Upper lobe of left lung (tissue), 4 donors: ENCODE measurements at regions not wholly inside any gene's neighbourhood (a gene's known extent, or its start where the extent isn't known, plus 50 kb on each side); places are given as distances from the start of the nearest gene placed in this dataset.

ENCODE experiments used
- EP300 ChIP-seq, 4 donors: sonication (generic); formaldehyde crosslinking; IDR thresholded peaks; one replicate each; pipeline ENCODE4 v1.5.1; 2017; ENCODE audit warnings: antibody characterized with exemption in 4 of 4, control low read depth in 2 of 4
- POLR2A ChIP-seq, 4 donors: fragments of 450-650 bp; IDR thresholded peaks; one replicate each; pipeline ENCODE4 v1.5.1; 2016 to 2017; ENCODE audit warnings: antibody characterized with exemption in 4 of 4, mild to moderate bottlenecking in 2 of 4
- POLR2AphosphoS5 ChIP-seq, 2 donors: sonication (generic); formaldehyde crosslinking; IDR thresholded peaks; one replicate each; pipeline ENCODE4 v1.5.1; 2017; ENCODE audit warnings: antibody characterized with exemption in 2 of 2
- TF ChIP-seq, protein P1 (sequence below), 6 experiments: fragments of 450-650 bp in 4 of 6; fragments of 200-600 bp in 2 of 6; sonication (generic) in 2 of 6; IDR thresholded peaks; one replicate each; pipeline ENCODE4 v1.5.1; 2016 to 2019; ENCODE audit warnings: antibody characterized with exemption in 6 of 6

DNA sequence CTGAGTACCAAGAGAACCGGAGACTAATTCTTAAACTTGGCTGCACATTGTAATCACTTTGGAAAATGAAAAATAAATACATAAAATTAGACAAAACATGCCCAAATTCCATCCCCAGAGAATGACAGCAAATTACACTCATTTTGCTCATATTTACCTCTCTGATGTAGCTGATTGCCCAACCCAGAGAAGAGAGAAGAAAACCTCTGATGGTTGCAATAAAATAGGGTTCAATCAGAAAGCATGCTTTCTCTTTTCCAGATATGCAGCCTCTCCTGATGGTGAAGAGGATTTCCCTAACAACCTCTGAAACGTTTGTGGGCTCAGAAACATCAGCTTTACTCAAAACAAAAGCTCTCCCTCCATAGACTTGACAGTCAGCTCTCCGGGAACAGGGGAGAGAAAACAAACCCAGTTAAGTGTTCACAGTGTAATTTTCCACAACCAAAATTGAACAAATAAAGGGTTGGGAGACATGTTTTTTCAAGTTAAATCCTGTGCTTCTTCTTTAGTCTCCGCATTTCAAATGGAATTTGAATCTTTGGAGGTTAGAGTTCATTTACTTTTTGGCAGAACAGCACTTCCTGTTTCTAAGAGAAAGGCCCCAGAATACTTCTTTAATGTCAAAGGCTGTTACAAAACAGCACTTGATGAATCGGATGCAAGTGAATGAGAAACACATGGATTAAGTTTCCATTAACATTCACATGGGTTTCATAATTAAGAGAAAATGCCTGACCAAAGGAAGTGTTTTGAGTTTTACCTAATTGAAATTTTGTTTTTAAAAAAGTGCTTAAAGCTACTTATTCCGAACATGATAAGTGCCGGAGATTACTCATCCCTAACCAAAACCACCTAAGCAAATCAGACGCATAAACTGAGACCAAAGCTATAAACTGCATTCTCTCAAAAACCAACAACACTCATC is 570.1 kb upstream of the SYT4 start:
- no peak for TF ChIP-seq POLR2AphosphoS5 (IDR thresholded peaks at IDR 0.05)
- TF ChIP-seq, protein P1, sequence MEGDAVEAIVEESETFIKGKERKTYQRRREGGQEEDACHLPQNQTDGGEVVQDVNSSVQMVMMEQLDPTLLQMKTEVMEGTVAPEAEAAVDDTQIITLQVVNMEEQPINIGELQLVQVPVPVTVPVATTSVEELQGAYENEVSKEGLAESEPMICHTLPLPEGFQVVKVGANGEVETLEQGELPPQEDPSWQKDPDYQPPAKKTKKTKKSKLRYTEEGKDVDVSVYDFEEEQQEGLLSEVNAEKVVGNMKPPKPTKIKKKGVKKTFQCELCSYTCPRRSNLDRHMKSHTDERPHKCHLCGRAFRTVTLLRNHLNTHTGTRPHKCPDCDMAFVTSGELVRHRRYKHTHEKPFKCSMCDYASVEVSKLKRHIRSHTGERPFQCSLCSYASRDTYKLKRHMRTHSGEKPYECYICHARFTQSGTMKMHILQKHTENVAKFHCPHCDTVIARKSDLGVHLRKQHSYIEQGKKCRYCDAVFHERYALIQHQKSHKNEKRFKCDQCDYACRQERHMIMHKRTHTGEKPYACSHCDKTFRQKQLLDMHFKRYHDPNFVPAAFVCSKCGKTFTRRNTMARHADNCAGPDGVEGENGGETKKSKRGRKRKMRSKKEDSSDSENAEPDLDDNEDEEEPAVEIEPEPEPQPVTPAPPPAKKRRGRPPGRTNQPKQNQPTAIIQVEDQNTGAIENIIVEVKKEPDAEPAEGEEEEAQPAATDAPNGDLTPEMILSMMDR (IDR thresholded peaks at IDR 0.05), result no peak
- no peak for TF ChIP-seq POLR2A (IDR thresholded peaks at IDR 0.05)
- TF ChIP-seq EP300 (IDR thresholded peaks at IDR 0.05), result no peak
